ENCODE measurements at regions not wholly inside any gene's neighbourhood (a gene's known extent, or its start where the extent isn't known, plus 50 kb on each side); places are given as distances from the start of the nearest gene placed in this dataset.

GRCh38 chr16:65662256-65662655 lies 540.4 kb upstream of the CDH11 start:
- no peaks in the 10 kb centered on the region for H3K36me3 ChIP-seq (ENCODE audit: insufficient read depth, low read length)
- no peaks in the 10 kb centered on the region for H3K79me2 ChIP-seq (ENCODE audit: insufficient read depth, low read depth, low read length)
- POLR2A ChIA-PET, result interaction anchor here (1.3 kb wide), 1 partner anchor 10 kb away, joined by 3 read pairs; no protein-coding TSS in a partner anchor
- no peaks in the 10 kb centered on the region for H3K4me1 ChIP-seq (ENCODE audit: insufficient read depth, low read length, poor library complexity, severe bottlenecking)
- intact Hi-C loops (cut with micrococcal nuclease; ENCODE audit: unreplicated experiment), result no loop called here
- no peak overlapping the region for H3K4me3 ChIP-seq (ENCODE audit: low read depth, low read length, poor library complexity, severe bottlenecking)
- CTCF ChIA-PET (ENCODE audit: unreplicated experiment), result no interaction called here
- H3K9me3 ChIP-seq (ENCODE audit: low read length), result no peaks in the 10 kb centered on the region
- no peak overlapping the region for H3K27ac ChIP-seq (ENCODE audit: low read depth, low read length, poor library complexity, severe bottlenecking)
- no TSS peak for BruUV-seq (replicated peaks)
- no peak for TF ChIP-seq CTCF (conservative IDR thresholded peaks at IDR 0.05; ENCODE audit: low read length)
- TF ChIP-seq EZH2phosphoT487 (IDR thresholded peaks at IDR 0.05; ENCODE audit: borderline replicate concordance, low read depth, low read length), result no peak
- H4K20me1 ChIP-seq (ENCODE audit: insufficient read depth, low read length), result no peaks in the 10 kb centered on the region
- no peak overlapping the region for H3K4me2 ChIP-seq (ENCODE audit: low read length)
- no peak overlapping the region for H2AFZ ChIP-seq (ENCODE audit: low read length)
- no peak for DNase-seq (ENCODE audit: low spot score)
- H3K9me2 ChIP-seq (ENCODE audit: insufficient read depth, low read length), result no peaks in the 10 kb centered on the region

- ChIA-PET CTCF (ENCODE audit: unreplicated experiment) (no interaction called here), POLR2A (interaction anchor here (1.0 to 1.3 kb wide), 2 partner anchors 11 to 27 kb away, joined by 3 read pairs; no protein-coding TSS in a partner anchor)
- Histone ChIP-seq H3K4me3 (ENCODE audit: low read depth, low read length, poor library complexity, severe bottlenecking) (no peak overlapping the region), H3K9me3 (ENCODE audit: low read length) (no peaks in the 10 kb centered on the region), H3K9me2 (ENCODE audit: insufficient read depth, low read length) (no peaks in the 10 kb centered on the region), H4K20me1 (ENCODE audit: insufficient read depth, low read length) (no peaks in the 10 kb centered on the region), H3K79me2 (ENCODE audit: insufficient read depth, low read depth, low read length) (no peaks in the 10 kb centered on the region), H2AFZ (ENCODE audit: low read length) (no peak overlapping the region), H3K36me3 (ENCODE audit: insufficient read depth, low read length) (no peaks in the 10 kb centered on the region), H3K27ac (ENCODE audit: low read depth, low read length, poor library complexity, severe bottlenecking) (no peak overlapping the region), H3K4me2 (ENCODE audit: low read length) (no peak overlapping the region), H3K4me1 (ENCODE audit: insufficient read depth, low read length, poor library complexity, severe bottlenecking) (no peaks in the 10 kb centered on the region)
- intact Hi-C loops (cut with micrococcal nuclease; ENCODE audit: unreplicated experiment), result no loop called here
- no TSS peak for BruUV-seq (replicated peaks)
- no peak for DNase-seq (ENCODE audit: low spot score)
- TF ChIP-seq EZH2phosphoT487 (IDR thresholded peaks at IDR 0.05; ENCODE audit: borderline replicate concordance, low read depth, low read length) (no peak), CTCF (conservative IDR thresholded peaks at IDR 0.05; ENCODE audit: low read length) (no peak)
Measured at GRCh38 chr16:65661558-65661957, 539.7 kb upstream of the CDH11 start.

GRCh38 chr16:65660390-65660789 lies 538.5 kb upstream of the CDH11 start:
- no peaks in the 10 kb centered on the region for H3K9me2 ChIP-seq (ENCODE audit: insufficient read depth, low read length)
- no peak overlapping the region for H2AFZ ChIP-seq (ENCODE audit: low read length)
- intact Hi-C loops (cut with micrococcal nuclease; ENCODE audit: unreplicated experiment), result no loop called here
- H4K20me1 ChIP-seq (ENCODE audit: insufficient read depth, low read length), result no peaks in the 10 kb centered on the region
- CTCF ChIA-PET (ENCODE audit: unreplicated experiment), result interaction anchor here (0.6 to 1.1 kb wide), 2 partner anchors 24 to 83 kb away, joined by 3 read pairs; no protein-coding TSS in a partner anchor
- H3K4me2 ChIP-seq (ENCODE audit: low read length), result no peak overlapping the region
- BruUV-seq (replicated peaks), result no TSS peak
- H3K4me3 ChIP-seq (ENCODE audit: low read depth, low read length, poor library complexity, severe bottlenecking), result no peak overlapping the region
- no peaks in the 10 kb centered on the region for H3K36me3 ChIP-seq (ENCODE audit: insufficient read depth, low read length)
- POLR2A ChIA-PET, result interaction anchor here (0.6 to 1.1 kb wide), 3 partner anchors 9 to 595 kb away, joined by 3 read pairs; no protein-coding TSS in a partner anchor
- H3K79me2 ChIP-seq (ENCODE audit: insufficient read depth, low read depth, low read length), result no peaks in the 10 kb centered on the region
- no peaks in the 10 kb centered on the region for H3K4me1 ChIP-seq (ENCODE audit: insufficient read depth, low read length, poor library complexity, severe bottlenecking)
- TF ChIP-seq CTCF (conservative IDR thresholded peaks at IDR 0.05; ENCODE audit: low read length), result no peak
- no peak for TF ChIP-seq EZH2phosphoT487 (IDR thresholded peaks at IDR 0.05; ENCODE audit: borderline replicate concordance, low read depth, low read length)
- no peak for DNase-seq (ENCODE audit: low spot score)
- no peaks in the 10 kb centered on the region for H3K9me3 ChIP-seq (ENCODE audit: low read length)
- no peak overlapping the region for H3K27ac ChIP-seq (ENCODE audit: low read depth, low read length, poor library complexity, severe bottlenecking)
